ENCODE measurements at regions not wholly inside any gene's neighbourhood (a gene's known extent, or its start where the extent isn't known, plus 50 kb on each side); places are given as distances from the start of the nearest gene placed in this dataset.

GRCh38 chr6:19722999-19723398 is 114.2 kb upstream of the ID4 start:
- TF ChIP-seq, protein P1, sequence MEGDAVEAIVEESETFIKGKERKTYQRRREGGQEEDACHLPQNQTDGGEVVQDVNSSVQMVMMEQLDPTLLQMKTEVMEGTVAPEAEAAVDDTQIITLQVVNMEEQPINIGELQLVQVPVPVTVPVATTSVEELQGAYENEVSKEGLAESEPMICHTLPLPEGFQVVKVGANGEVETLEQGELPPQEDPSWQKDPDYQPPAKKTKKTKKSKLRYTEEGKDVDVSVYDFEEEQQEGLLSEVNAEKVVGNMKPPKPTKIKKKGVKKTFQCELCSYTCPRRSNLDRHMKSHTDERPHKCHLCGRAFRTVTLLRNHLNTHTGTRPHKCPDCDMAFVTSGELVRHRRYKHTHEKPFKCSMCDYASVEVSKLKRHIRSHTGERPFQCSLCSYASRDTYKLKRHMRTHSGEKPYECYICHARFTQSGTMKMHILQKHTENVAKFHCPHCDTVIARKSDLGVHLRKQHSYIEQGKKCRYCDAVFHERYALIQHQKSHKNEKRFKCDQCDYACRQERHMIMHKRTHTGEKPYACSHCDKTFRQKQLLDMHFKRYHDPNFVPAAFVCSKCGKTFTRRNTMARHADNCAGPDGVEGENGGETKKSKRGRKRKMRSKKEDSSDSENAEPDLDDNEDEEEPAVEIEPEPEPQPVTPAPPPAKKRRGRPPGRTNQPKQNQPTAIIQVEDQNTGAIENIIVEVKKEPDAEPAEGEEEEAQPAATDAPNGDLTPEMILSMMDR (conservative IDR thresholded peaks at IDR 0.05), result no peak
- no peak for TF ChIP-seq EZH2 (IDR thresholded peaks at IDR 0.05; ENCODE audit: low read depth)

All from PC-9 (cell line).